Karpas-422 (cell line): ENCODE measurements at regions not wholly inside any gene's neighbourhood (a gene's known extent, or its start where the extent isn't known, plus 50 kb on each side); places are given as distances from the start of the nearest gene placed in this dataset.

Experiments
- DNase-seq: peaks from one replicate; pipeline ENCODE4 v3.0.0-alpha.2; 2015
- H2AFZ ChIP-seq: fragments of 200-600 bp; sonication (generic); 2 replicates; pipeline ENCODE4 v1.6.1; 2014; ENCODE audit warnings: antibody characterized with exemption, low read length, mixed read lengths
- H3K27ac ChIP-seq: fragments of 200-600 bp; sonication (generic); 2 replicates; pipeline ENCODE4 v1.5.1; 2014; ENCODE audit warnings: mild to moderate bottlenecking, low read length, moderate library complexity
- H3K27me3 ChIP-seq: fragments of 200-600 bp; sonication (generic); 2 replicates; pipeline ENCODE4 v1.6.1; 2014; ENCODE audit warnings: low read length, mixed read lengths
- H3K36me3 ChIP-seq: fragments of 200-600 bp; sonication (generic); 2 replicates; pipeline ENCODE4 v1.6.1; 2014; ENCODE audit warnings: low read length, mixed read lengths; ENCODE audit not compliant: insufficient read depth
- H3K4me1 ChIP-seq: fragments of 200-600 bp; sonication (generic); 2 replicates; pipeline ENCODE4 v1.6.1; 2014; ENCODE audit warnings: mild to moderate bottlenecking, low read length, mixed read lengths
- H3K4me2 ChIP-seq: fragments of 200-600 bp; sonication (generic); 2 replicates; pipeline ENCODE4 v1.6.1; 2014; ENCODE audit warnings: low read length, low read depth, mild to moderate bottlenecking; ENCODE audit not compliant: poor library complexity, severe bottlenecking
- H3K4me3 ChIP-seq: fragments of 200-600 bp; sonication (generic); 2 replicates; pipeline ENCODE4 v1.5.1; 2014; ENCODE audit warnings: mild to moderate bottlenecking, antibody characterized with exemption, low read length, mixed read lengths
- H3K79me2 ChIP-seq: fragments of 200-600 bp; sonication (generic); 2 replicates; pipeline ENCODE4 v1.6.1; 2014; ENCODE audit warnings: mild to moderate bottlenecking, low read length, mixed read lengths
- H3K9ac ChIP-seq: fragments of 200-600 bp; sonication (generic); 2 replicates; pipeline ENCODE4 v1.6.0; 2014; ENCODE audit warnings: low read length
- H3K9me2 ChIP-seq: fragments of 200-600 bp; sonication (generic), shearing (Covaris generic); replicated peaks from 2 replicates; pipeline ENCODE4 v1.6.0; 2014; ENCODE audit warnings: mild to moderate bottlenecking, low read length, moderate library complexity; ENCODE audit not compliant: insufficient read depth
- H3K9me3 ChIP-seq: fragments of 300-700, 200-600 bp; sonication (generic); 2 replicates; pipeline ENCODE4 v1.6.1; 2014; ENCODE audit warnings: low read length, mixed read lengths
- H4K20me1 ChIP-seq: fragments of 200-600 bp; sonication (generic); 2 replicates; pipeline ENCODE4 v1.6.1; 2014; ENCODE audit warnings: mild to moderate bottlenecking, antibody characterized with exemption, low read length, low read depth; ENCODE audit not compliant: insufficient read depth

GRCh38 chr12:69085852-69086251 lies 152.9 kb upstream of the CPM start:
- H3K9ac ChIP-seq, result no peak overlapping the region
- no peak overlapping the region for H2AFZ ChIP-seq
- no peak for DNase-seq
- no peaks in the 10 kb centered on the region for H3K9me2 ChIP-seq
- no peaks in the 10 kb centered on the region for H4K20me1 ChIP-seq
- H3K27me3 ChIP-seq, result no peaks in the 10 kb centered on the region
- no peaks in the 10 kb centered on the region for H3K4me1 ChIP-seq
- H3K9me3 ChIP-seq, result no peaks in the 10 kb centered on the region
- H3K4me3 ChIP-seq, result no peak overlapping the region
- H3K36me3 ChIP-seq, result no peaks in the 10 kb centered on the region
- H3K27ac ChIP-seq, result no peak overlapping the region
- H3K79me2 ChIP-seq, result no peaks in the 10 kb centered on the region
- no peak overlapping the region for H3K4me2 ChIP-seq

DNA sequence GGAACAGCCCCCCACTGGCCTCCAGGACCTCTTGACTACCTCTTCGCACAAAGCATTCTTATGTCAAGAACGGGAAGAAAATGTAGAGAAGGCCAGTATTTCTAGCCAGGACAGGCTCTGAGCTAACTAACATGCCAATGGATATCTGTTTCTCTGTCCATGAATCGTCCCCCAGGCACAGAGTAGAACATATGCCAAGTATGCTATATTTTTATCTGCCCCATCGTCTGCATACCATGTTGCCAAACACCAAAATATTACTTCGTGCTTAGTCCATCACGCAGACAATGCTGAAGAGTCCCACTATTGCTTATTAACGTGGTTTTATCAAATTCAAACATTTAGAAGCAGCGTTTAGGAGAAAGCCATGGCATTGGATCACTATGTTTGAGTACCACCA lies 151.4 kb upstream of the CPSF6 start:
- Histone ChIP-seq H3K4me1 (no peaks in the 10 kb centered on the region), H3K9me3 (no peaks in the 10 kb centered on the region), H3K4me3 (no peak overlapping the region), H3K9me2 (no peaks in the 10 kb centered on the region), H3K9ac (no peak overlapping the region), H3K36me3 (no peaks in the 10 kb centered on the region), H3K27ac (no peak overlapping the region), H3K79me2 (no peaks in the 10 kb centered on the region), H4K20me1 (no peaks in the 10 kb centered on the region), H2AFZ (no peak overlapping the region), H3K27me3 (no peaks in the 10 kb centered on the region), H3K4me2 (no peak overlapping the region)
- no peak for DNase-seq

GRCh38 chr12:69090722-69091121 lies 148.6 kb upstream of the CPSF6 start:
- Histone ChIP-seq H3K4me2 (no peak overlapping the region), H3K27me3 (no peaks in the 10 kb centered on the region), H3K9ac (no peak overlapping the region), H3K9me3 (no peaks in the 10 kb centered on the region), H3K27ac (no peak overlapping the region), H3K4me1 (no peaks in the 10 kb centered on the region), H2AFZ (no peak overlapping the region), H3K4me3 (no peak overlapping the region), H3K9me2 (no peaks in the 10 kb centered on the region), H3K36me3 (no peaks in the 10 kb centered on the region), H4K20me1 (no peaks in the 10 kb centered on the region), H3K79me2 (no peaks in the 10 kb centered on the region)
- DNase-seq, result no peak

DNA sequence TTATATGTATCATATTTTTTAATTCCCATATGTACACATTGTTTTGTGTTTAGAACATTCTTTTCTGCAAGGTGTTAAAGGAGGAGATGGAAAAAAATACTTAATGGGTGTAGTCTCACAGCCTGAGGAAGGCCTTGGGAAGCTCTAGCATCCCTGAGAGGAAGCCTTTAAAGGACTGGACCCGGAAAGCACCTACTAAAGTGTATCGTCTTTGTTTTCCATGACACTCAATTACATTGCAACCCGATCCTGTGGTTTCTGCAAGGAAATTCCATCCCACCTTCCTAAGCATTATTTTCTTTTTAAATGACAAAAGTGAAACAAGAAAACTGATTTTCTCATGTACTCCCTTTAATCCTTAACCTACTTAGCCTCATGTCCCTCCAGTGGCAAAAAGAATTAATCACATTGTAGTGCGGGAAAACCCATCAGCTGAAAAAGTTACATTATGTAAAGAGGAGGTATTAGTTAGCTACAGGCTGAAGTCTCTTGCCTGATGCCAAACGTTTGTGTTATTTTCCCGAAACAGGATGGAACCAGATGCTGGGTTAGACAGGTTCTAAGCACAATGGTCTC lies 147.8 kb upstream of the CPSF6 start:
- H3K4me3 ChIP-seq, result no peak overlapping the region
- no peak for DNase-seq
- no peaks in the 10 kb centered on the region for H3K27me3 ChIP-seq
- no peak overlapping the region for H2AFZ ChIP-seq
- no peaks in the 10 kb centered on the region for H3K79me2 ChIP-seq
- H3K4me1 ChIP-seq, result no peaks in the 10 kb centered on the region
- H3K9me3 ChIP-seq, result no peaks in the 10 kb centered on the region
- no peaks in the 10 kb centered on the region for H3K36me3 ChIP-seq
- H3K9me2 ChIP-seq, result no peaks in the 10 kb centered on the region
- H3K27ac ChIP-seq, result no peak overlapping the region
- H3K9ac ChIP-seq, result no peak overlapping the region
- no peaks in the 10 kb centered on the region for H4K20me1 ChIP-seq
- H3K4me2 ChIP-seq, result no peak overlapping the region

- Histone ChIP-seq H3K27ac (no peak overlapping the region), H2AFZ (no peak overlapping the region), H4K20me1 (no peaks in the 10 kb centered on the region), H3K4me3 (no peak overlapping the region), H3K9ac (no peak overlapping the region), H3K4me2 (no peak overlapping the region), H3K4me1 (no peaks in the 10 kb centered on the region), H3K79me2 (no peaks in the 10 kb centered on the region), H3K36me3 (no peaks in the 10 kb centered on the region), H3K27me3 (no peaks in the 10 kb centered on the region), H3K9me2 (no peaks in the 10 kb centered on the region), H3K9me3 (no peaks in the 10 kb centered on the region)
- no peak for DNase-seq
Measured at GRCh38 chr12:69092137-69092536, 147.2 kb upstream of the CPSF6 start.

GRCh38 chr12:69094606-69095216 lies 144.7 kb upstream of the CPSF6 start:
- DNase-seq, result no peak
- Histone ChIP-seq H3K27me3 (no peaks in the 10 kb centered on the region), H3K9me2 (no peaks in the 10 kb centered on the region), H2AFZ (no peak overlapping the region), H3K4me1 (no peaks in the 10 kb centered on the region), H3K4me2 (no peak overlapping the region), H4K20me1 (no peaks in the 10 kb centered on the region), H3K27ac (no peak overlapping the region), H3K9ac (no peak overlapping the region), H3K9me3 (no peaks in the 10 kb centered on the region), H3K4me3 (no peak overlapping the region), H3K79me2 (no peaks in the 10 kb centered on the region), H3K36me3 (no peaks in the 10 kb centered on the region)

DNA sequence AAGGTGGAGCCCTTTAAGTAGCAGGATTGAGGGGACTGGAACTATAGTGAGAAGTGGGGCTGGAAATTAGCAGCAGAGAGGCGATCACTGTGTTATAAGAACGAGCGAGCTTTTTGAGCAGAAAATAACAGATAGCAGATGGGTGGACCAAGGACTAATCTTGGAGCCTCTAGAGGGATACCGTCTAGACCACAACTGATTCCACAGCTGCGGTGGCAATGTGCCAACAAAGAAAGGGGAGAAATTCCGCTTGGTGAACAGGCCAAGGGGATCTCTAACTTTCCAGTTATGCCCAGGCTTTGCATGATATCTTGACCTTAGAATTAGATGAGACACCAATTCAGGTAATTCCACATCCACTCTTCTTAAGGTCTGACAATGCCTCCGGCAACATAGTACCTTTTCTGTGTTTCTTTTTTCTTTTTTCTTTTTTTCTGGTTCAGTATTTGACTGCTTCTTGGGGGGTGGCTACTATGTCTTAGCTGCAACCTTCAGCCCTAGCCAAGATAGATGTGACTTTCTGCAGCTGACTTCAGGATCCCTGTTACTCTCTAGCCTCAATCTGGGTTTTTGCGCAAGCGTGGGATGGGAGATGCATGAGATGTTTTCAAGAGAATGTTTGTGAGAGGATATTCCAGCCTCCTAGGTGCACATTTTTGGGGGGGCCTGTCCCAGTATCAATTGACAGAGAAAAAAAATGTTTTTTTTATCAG lies 143.4 kb upstream of the CPSF6 start:
- Histone ChIP-seq H3K36me3 (no peaks in the 10 kb centered on the region), H3K4me2 (no peak overlapping the region), H3K9me3 (no peaks in the 10 kb centered on the region), H3K27ac (no peak overlapping the region), H3K9ac (no peak overlapping the region), H3K9me2 (no peaks in the 10 kb centered on the region), H3K79me2 (no peaks in the 10 kb centered on the region), H2AFZ (no peak overlapping the region), H3K27me3 (no peaks in the 10 kb centered on the region), H4K20me1 (no peaks in the 10 kb centered on the region), H3K4me3 (no peak overlapping the region), H3K4me1 (no peaks in the 10 kb centered on the region)
- no peak for DNase-seq

- no peak for DNase-seq
- no peak overlapping the region for H3K9ac ChIP-seq
- no peak overlapping the region for H3K27ac ChIP-seq
- no peaks in the 10 kb centered on the region for H3K36me3 ChIP-seq
- no peak overlapping the region for H3K4me3 ChIP-seq
- no peak overlapping the region for H2AFZ ChIP-seq
- H3K79me2 ChIP-seq, result no peaks in the 10 kb centered on the region
- H4K20me1 ChIP-seq, result no peaks in the 10 kb centered on the region
- no peak overlapping the region for H3K4me2 ChIP-seq
- no peaks in the 10 kb centered on the region for H3K9me3 ChIP-seq
- H3K4me1 ChIP-seq, result no peaks in the 10 kb centered on the region
- no peaks in the 10 kb centered on the region for H3K9me2 ChIP-seq
- no peaks in the 10 kb centered on the region for H3K27me3 ChIP-seq
Measured at GRCh38 chr12:69096669-69097335, 142.6 kb upstream of the CPSF6 start.
